ENCODE measurements at regions not wholly inside any gene's neighbourhood (a gene's known extent, or its start where the extent isn't known, plus 50 kb on each side); places are given as distances from the start of the nearest gene placed in this dataset.

- Histone ChIP-seq H3K4ac (ENCODE audit: low read depth, low read length) (no peak overlapping the region), H4K20me1 (ENCODE audit: insufficient read depth, low read length) (no peaks in the 10 kb centered on the region), H2AK5ac (ENCODE audit: low read depth, low read length) (no peak overlapping the region), H3K4me3 (ENCODE audit: insufficient read depth, low read depth, low read length) (no peak overlapping the region), H3K27ac (ENCODE audit: insufficient read depth, low read length) (no peak overlapping the region), H4K5ac (ENCODE audit: low read depth, low read length) (no peak overlapping the region), H3K36me3 (ENCODE audit: control insufficient read depth, insufficient read depth, low read length) (no peaks in the 10 kb centered on the region), H2BK15ac (ENCODE audit: low read depth, low read length) (no peak overlapping the region), H3K18ac (ENCODE audit: low read depth, low read length) (no peak overlapping the region), H4K8ac (ENCODE audit: low read depth in 2 of 2, low read length in 2 of 2) (no peak overlapping the region), H2BK5ac (ENCODE audit: low read depth, low read length, poor library complexity, severe bottlenecking) (no peak overlapping the region), H2BK20ac (ENCODE audit: low read depth, low read length) (no peak overlapping the region), H3K4me1 (ENCODE audit: control insufficient read depth, insufficient read depth, low read length) (no peaks in the 10 kb centered on the region), H2AK9ac (replicated peaks; ENCODE audit: low read depth, low read length, poor library complexity) (no peak overlapping the region), H2BK120ac (ENCODE audit: low read depth, low read length) (no peak overlapping the region), H3K9ac (ENCODE audit: low read depth, low read length) (no peak overlapping the region), H3K4me2 (ENCODE audit: low read depth, low read length) (no peak overlapping the region), H3K79me1 (ENCODE audit: low read depth in 1 of 2, low read length in 2 of 2) (no peaks in the 10 kb centered on the region), H4K91ac (ENCODE audit: insufficient read depth, low read depth, low read length) (no peak overlapping the region), H3K56ac (ENCODE audit: extremely low read depth, insufficient read depth, low read length) (no peak overlapping the region), H3K27me3 (ENCODE audit: control insufficient read depth, insufficient read depth, low read length) (no peaks in the 10 kb centered on the region), H2AFZ (replicated peaks; ENCODE audit: low read length, poor library complexity) (no peak overlapping the region), H3K9me3 (ENCODE audit: control insufficient read depth, insufficient read depth, low read length) (no peaks in the 10 kb centered on the region), H3K23ac (ENCODE audit: low read depth, low read length) (no peak overlapping the region), H3K9me1 (ENCODE audit: insufficient read depth, low read length) (no peaks in the 10 kb centered on the region), H3K14ac (replicated peaks; ENCODE audit: low read depth, low read length) (no peak overlapping the region)
- DNase-seq (no peak), ATAC-seq (ENCODE audit: low read depth) (no peak)
- intact Hi-C loops (cut with micrococcal nuclease) = no loop called here
- WGBS, 2 experiments (ENCODE audit: extremely low coverage in 2 of 2, insufficient read length in 1 of 2) = no CpG with 5 or more reads among the region's 1 CpG
- in situ Hi-C loops (cut with MboI; ENCODE audit: low sequenced_read_pairs) = no loop called here
- dilution Hi-C loops (cut with HindIII; ENCODE audit: low sequenced_read_pairs, unreplicated experiment) = no loop called here
- ChIA-PET POLR2A (ENCODE audit: unreplicated experiment) (no interaction called here), CTCF (no interaction called here)
- BruUV-seq (replicated peaks) = no TSS peak
- TF ChIP-seq MXI1 (IDR thresholded peaks at IDR 0.05; ENCODE audit: borderline replicate concordance, low read depth, low read length) = no peak
- TF ChIP-seq CTCF (conservative IDR thresholded peaks at IDR 0.05; ENCODE audit: low read depth, low read length) = no peak
- no peak for TF ChIP-seq SMC3 (IDR thresholded peaks at IDR 0.05; ENCODE audit: low read depth, low read length)
- TF ChIP-seq MAZ (IDR thresholded peaks at IDR 0.05; ENCODE audit: borderline replicate concordance, low read depth, low read length) = no peak
- TF ChIP-seq USF2 (IDR thresholded peaks at IDR 0.05; ENCODE audit: low read depth, low read length) = no peak
- no peak for TF ChIP-seq MAFK (IDR thresholded peaks at IDR 0.05; ENCODE audit: low read depth, low read length)
- TF ChIP-seq ELK1 (IDR thresholded peaks at IDR 0.05; ENCODE audit: borderline replicate concordance, low read depth, low read length) = no peak
Observed at GRCh38 chr14:38960946-38961531, 142.0 kb downstream of the SEC23A start.
